WTC11 (cell line): ENCODE measurements at regions not wholly inside any gene's neighbourhood (a gene's known extent, or its start where the extent isn't known, plus 50 kb on each side); places are given as distances from the start of the nearest gene placed in this dataset.

Experiments used
- ATAC-seq: fragments of 200-7000 bp; cut with Tn5 transposase; 2 replicates; pipeline ENCODE4 v1.10.0; 2021; ENCODE audit warnings: mild to moderate bottlenecking, moderate library complexity
- CTCF ChIA-PET: fragments of 300-600 bp; sonication (Branson Sonifier 250); formaldehyde crosslinking; loops from one replicate; lab custom pipeline; 2021; ENCODE audit warnings: antibody characterized with exemption; lab: Charles Lee
- POLR2A ChIA-PET: fragments of 350-600 bp; sonication (Branson Sonifier 250); formaldehyde crosslinking; loops from one replicate; lab custom pipeline; 2021; ENCODE audit warnings: antibody characterized with exemption; lab: Charles Lee
- DNase-seq: peaks from one replicate; pipeline ENCODE4 v3.0.0; 2021; ENCODE audit warnings: low spot score
- H3K27ac Mint-ChIP-seq: 2 replicates; pipeline ENCODE4 v1.8.0; 2021; ENCODE audit warnings: mixed read lengths
- H3K27me3 Mint-ChIP-seq: 2 replicates; pipeline ENCODE4 v1.8.0; 2021; ENCODE audit warnings: low read depth, mild to moderate bottlenecking, moderate library complexity, mixed read lengths
- H3K36me3 Mint-ChIP-seq: 2 replicates; pipeline ENCODE4 v1.8.0; 2021; ENCODE audit warnings: mixed read lengths
- H3K4me1 Mint-ChIP-seq: 2 replicates; pipeline ENCODE4 v1.8.0; 2022; ENCODE audit warnings: mixed read lengths
- H3K4me3 Mint-ChIP-seq: 2 replicates; pipeline ENCODE4 v1.8.0; 2021; ENCODE audit warnings: mild to moderate bottlenecking, moderate library complexity, mixed read lengths
- H3K9me3 Mint-ChIP-seq: 2 replicates; pipeline ENCODE4 v1.8.0; 2021; ENCODE audit warnings: mixed read lengths
- ATF3 ChIP-seq: sonication (generic); formaldehyde crosslinking; conservative IDR thresholded peaks from 2 replicates; pipeline ENCODE4 v1.8.1; 2022; ENCODE audit warnings: mild to moderate bottlenecking, missing genetic modification reagents
- CBFB ChIP-seq: sonication (generic); formaldehyde crosslinking; IDR thresholded peaks from 2 replicates; pipeline ENCODE4 v1.8.1; 2022; ENCODE audit warnings: mild to moderate bottlenecking, low read depth, missing genetic modification reagents
- CREM ChIP-seq: sonication (generic); formaldehyde crosslinking; IDR thresholded peaks from 2 replicates; pipeline ENCODE4 v1.8.1; 2022; ENCODE audit warnings: mild to moderate bottlenecking, missing genetic modification reagents, moderate library complexity
- ELF4 ChIP-seq: sonication (generic); formaldehyde crosslinking; IDR thresholded peaks from 2 replicates; pipeline ENCODE4 v1.8.1; 2022; ENCODE audit warnings: low read depth, mild to moderate bottlenecking, moderate library complexity, missing genetic modification reagents
- ESRRA ChIP-seq: sonication (generic); formaldehyde crosslinking; IDR thresholded peaks from 2 replicates; pipeline ENCODE4 v1.8.1; 2022; ENCODE audit warnings: mild to moderate bottlenecking, missing genetic modification reagents, borderline replicate concordance
- ETV6 ChIP-seq: sonication (generic); formaldehyde crosslinking; IDR thresholded peaks from 2 replicates; pipeline ENCODE4 v1.8.1; 2022; ENCODE audit warnings: mild to moderate bottlenecking, missing genetic modification reagents
- FOXP1 ChIP-seq: sonication (generic); formaldehyde crosslinking; IDR thresholded peaks from 2 replicates; pipeline ENCODE4 v1.8.0; 2022; ENCODE audit warnings: missing genetic modification reagents, mild to moderate bottlenecking, moderate library complexity, borderline replicate concordance
- GRHL2 ChIP-seq: fragments of 250-450 bp; sonication (Bioruptor Pico); IDR thresholded peaks from 2 replicates; pipeline ENCODE4 v1.8.0; 2022; ENCODE audit warnings: mild to moderate bottlenecking, moderate library complexity; ENCODE audit not compliant: insufficient replicate concordance, severe bottlenecking
- MYBL2 ChIP-seq: sonication (generic); formaldehyde crosslinking; IDR thresholded peaks from 2 replicates; pipeline ENCODE4 v1.8.1; 2023; ENCODE audit warnings: mild to moderate bottlenecking, moderate library complexity, missing genetic modification reagents
- OVOL2 ChIP-seq: fragments of 250-450 bp; sonication (Bioruptor Pico); IDR thresholded peaks from 2 replicates; pipeline ENCODE4 v1.9.0; 2021; ENCODE audit warnings: mild to moderate bottlenecking, borderline replicate concordance
- SMAD3 ChIP-seq: sonication (generic); formaldehyde crosslinking; IDR thresholded peaks from 2 replicates; pipeline ENCODE4 v1.8.0; 2022; ENCODE audit warnings: missing genetic modification reagents, mild to moderate bottlenecking, borderline replicate concordance
- TCF7 ChIP-seq: sonication (generic); formaldehyde crosslinking; IDR thresholded peaks from 2 replicates; pipeline ENCODE4 v1.8.0; 2022; ENCODE audit warnings: mild to moderate bottlenecking, low read depth, missing genetic modification reagents, moderate library complexity
- TEAD4 ChIP-seq: sonication (generic); formaldehyde crosslinking; IDR thresholded peaks from 2 replicates; pipeline ENCODE4 v1.8.0; 2022; ENCODE audit warnings: mild to moderate bottlenecking, missing genetic modification reagents
- USF2 ChIP-seq: sonication (generic); formaldehyde crosslinking; IDR thresholded peaks from 2 replicates; pipeline ENCODE4 v1.8.1; 2023; ENCODE audit warnings: mild to moderate bottlenecking, missing genetic modification reagents, moderate library complexity
- ZNF138 ChIP-seq: sonication (generic); formaldehyde crosslinking; conservative IDR thresholded peaks from 2 replicates; pipeline ENCODE4 v1.8.1; 2022; ENCODE audit warnings: mild to moderate bottlenecking, moderate library complexity, missing genetic modification reagents
- ZNF219 ChIP-seq: sonication (generic); formaldehyde crosslinking; IDR thresholded peaks from 2 replicates; pipeline ENCODE4 v1.8.0; 2023; ENCODE audit warnings: missing genetic modification reagents, mild to moderate bottlenecking, borderline replicate concordance
- ZNF423 ChIP-seq: fragments of 250-450 bp; sonication (Bioruptor Pico); IDR thresholded peaks from 2 replicates; pipeline ENCODE4 v2.1.2; 2022; ENCODE audit warnings: mild to moderate bottlenecking, moderate library complexity
- TF ChIP-seq, protein P1 (sequence below): fragments of 200-600 bp; IDR thresholded peaks from 2 replicates; pipeline ENCODE4 v1.8.0; 2022; ENCODE audit warnings: antibody characterized with exemption
- TF ChIP-seq, protein P2 (sequence below): fragments of 250-450 bp; sonication (Bioruptor Pico); IDR thresholded peaks from 2 replicates; pipeline ENCODE4 v1.9.0; 2021; ENCODE audit warnings: mild to moderate bottlenecking, borderline replicate concordance
- TF ChIP-seq, protein P3 (sequence below): sonication (generic); formaldehyde crosslinking; IDR thresholded peaks from 2 replicates; pipeline ENCODE4 v1.8.1; 2023; ENCODE audit warnings: mild to moderate bottlenecking, missing genetic modification reagents, borderline replicate concordance
- TF ChIP-seq, protein P4 (sequence below): fragments of 250-450 bp; sonication (Bioruptor Pico); IDR thresholded peaks from 2 replicates; pipeline ENCODE4 v1.9.0; 2021; ENCODE audit warnings: mild to moderate bottlenecking
- TF ChIP-seq, protein P5 (sequence below): fragments of 250-450 bp; sonication (Bioruptor Pico); IDR thresholded peaks from 2 replicates; pipeline ENCODE4 v1.9.0; 2021; ENCODE audit warnings: moderate library complexity, mild to moderate bottlenecking, inconsistent platforms, borderline replicate concordance

GRCh38 chrX:142502441-142502840, 297.4 kb upstream of the MAGEC2 start (continued):
- TF ChIP-seq, protein P1, sequence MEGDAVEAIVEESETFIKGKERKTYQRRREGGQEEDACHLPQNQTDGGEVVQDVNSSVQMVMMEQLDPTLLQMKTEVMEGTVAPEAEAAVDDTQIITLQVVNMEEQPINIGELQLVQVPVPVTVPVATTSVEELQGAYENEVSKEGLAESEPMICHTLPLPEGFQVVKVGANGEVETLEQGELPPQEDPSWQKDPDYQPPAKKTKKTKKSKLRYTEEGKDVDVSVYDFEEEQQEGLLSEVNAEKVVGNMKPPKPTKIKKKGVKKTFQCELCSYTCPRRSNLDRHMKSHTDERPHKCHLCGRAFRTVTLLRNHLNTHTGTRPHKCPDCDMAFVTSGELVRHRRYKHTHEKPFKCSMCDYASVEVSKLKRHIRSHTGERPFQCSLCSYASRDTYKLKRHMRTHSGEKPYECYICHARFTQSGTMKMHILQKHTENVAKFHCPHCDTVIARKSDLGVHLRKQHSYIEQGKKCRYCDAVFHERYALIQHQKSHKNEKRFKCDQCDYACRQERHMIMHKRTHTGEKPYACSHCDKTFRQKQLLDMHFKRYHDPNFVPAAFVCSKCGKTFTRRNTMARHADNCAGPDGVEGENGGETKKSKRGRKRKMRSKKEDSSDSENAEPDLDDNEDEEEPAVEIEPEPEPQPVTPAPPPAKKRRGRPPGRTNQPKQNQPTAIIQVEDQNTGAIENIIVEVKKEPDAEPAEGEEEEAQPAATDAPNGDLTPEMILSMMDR = no peak
- TF ChIP-seq CBFB (CRISPR knock-in tag) (no peak), ETV6 (CRISPR knock-in tag) (no peak), OVOL2 (CRISPR knock-in tag) (no peak), ZNF138 (CRISPR knock-in tag) (no peak), GRHL2 (CRISPR knock-in tag) (no peak), CREM (CRISPR knock-in tag) (no peak), ZNF219 (CRISPR knock-in tag) (no peak), SMAD3 (no peak), MYBL2 (CRISPR knock-in tag) (no peak)
- TF ChIP-seq, protein P2, sequence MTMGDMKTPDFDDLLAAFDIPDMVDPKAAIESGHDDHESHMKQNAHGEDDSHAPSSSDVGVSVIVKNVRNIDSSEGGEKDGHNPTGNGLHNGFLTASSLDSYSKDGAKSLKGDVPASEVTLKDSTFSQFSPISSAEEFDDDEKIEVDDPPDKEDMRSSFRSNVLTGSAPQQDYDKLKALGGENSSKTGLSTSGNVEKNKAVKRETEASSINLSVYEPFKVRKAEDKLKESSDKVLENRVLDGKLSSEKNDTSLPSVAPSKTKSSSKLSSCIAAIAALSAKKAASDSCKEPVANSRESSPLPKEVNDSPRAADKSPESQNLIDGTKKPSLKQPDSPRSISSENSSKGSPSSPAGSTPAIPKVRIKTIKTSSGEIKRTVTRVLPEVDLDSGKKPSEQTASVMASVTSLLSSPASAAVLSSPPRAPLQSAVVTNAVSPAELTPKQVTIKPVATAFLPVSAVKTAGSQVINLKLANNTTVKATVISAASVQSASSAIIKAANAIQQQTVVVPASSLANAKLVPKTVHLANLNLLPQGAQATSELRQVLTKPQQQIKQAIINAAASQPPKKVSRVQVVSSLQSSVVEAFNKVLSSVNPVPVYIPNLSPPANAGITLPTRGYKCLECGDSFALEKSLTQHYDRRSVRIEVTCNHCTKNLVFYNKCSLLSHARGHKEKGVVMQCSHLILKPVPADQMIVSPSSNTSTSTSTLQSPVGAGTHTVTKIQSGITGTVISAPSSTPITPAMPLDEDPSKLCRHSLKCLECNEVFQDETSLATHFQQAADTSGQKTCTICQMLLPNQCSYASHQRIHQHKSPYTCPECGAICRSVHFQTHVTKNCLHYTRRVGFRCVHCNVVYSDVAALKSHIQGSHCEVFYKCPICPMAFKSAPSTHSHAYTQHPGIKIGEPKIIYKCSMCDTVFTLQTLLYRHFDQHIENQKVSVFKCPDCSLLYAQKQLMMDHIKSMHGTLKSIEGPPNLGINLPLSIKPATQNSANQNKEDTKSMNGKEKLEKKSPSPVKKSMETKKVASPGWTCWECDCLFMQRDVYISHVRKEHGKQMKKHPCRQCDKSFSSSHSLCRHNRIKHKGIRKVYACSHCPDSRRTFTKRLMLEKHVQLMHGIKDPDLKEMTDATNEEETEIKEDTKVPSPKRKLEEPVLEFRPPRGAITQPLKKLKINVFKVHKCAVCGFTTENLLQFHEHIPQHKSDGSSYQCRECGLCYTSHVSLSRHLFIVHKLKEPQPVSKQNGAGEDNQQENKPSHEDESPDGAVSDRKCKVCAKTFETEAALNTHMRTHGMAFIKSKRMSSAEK (CRISPR knock-in tag) = no peak

DNA sequence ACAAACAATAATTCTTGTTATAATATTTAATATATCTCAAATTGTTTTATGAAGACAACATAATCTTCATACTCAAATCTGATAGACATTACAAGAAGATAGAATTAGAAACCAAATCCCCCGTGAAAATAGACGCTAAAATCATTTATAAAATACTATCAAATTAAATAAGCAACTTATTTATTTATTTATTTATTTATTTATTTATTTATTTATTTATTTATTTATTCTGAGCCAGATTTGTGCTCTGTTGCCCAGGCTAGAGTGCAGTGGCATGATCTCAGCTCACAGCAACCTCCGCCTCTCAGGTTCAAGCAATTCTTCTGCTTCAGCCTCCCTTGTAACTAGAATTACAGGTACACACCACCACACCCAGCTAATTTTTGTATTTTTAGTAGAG, 294.9 kb upstream of the MAGEC2 start:
- no peak for ATAC-seq
- TF ChIP-seq ELF4 (no peak), CBFB (CRISPR knock-in tag) (no peak), ATF3 (CRISPR knock-in tag) (no peak), ZNF423 (no peak), FOXP1 (CRISPR knock-in tag) (no peak)
- TF ChIP-seq, all 79 proteins: peak for 0
- Mint-ChIP-seq H3K9me3 (peaks cover 19% of the 10 kb centered on the region; the same call in 1 of the 2 replicates), H3K27ac (no peak overlapping the region), H3K4me3 (no peak overlapping the region), H3K27me3 (no peaks in the 10 kb centered on the region), H3K36me3 (peaks cover 6% of the 10 kb centered on the region; the same call in 1 of the 2 replicates), H3K4me1 (no peaks in the 10 kb centered on the region)
- CTCF ChIA-PET = no interaction called here
- no peak for DNase-seq
- POLR2A ChIA-PET = no interaction called here

- ChIA-PET POLR2A (no interaction called here), CTCF (no interaction called here)
- ATAC-seq = no peak
- Mint-ChIP-seq H3K36me3 (no peaks in the 10 kb centered on the region), H3K4me1 (no peaks in the 10 kb centered on the region), H3K27ac (no peak overlapping the region), H3K4me3 (no peak overlapping the region), H3K27me3 (no peaks in the 10 kb centered on the region), H3K9me3 (peaks cover 9% of the 10 kb centered on the region)
- no peak for DNase-seq
- TF ChIP-seq, protein P3, sequence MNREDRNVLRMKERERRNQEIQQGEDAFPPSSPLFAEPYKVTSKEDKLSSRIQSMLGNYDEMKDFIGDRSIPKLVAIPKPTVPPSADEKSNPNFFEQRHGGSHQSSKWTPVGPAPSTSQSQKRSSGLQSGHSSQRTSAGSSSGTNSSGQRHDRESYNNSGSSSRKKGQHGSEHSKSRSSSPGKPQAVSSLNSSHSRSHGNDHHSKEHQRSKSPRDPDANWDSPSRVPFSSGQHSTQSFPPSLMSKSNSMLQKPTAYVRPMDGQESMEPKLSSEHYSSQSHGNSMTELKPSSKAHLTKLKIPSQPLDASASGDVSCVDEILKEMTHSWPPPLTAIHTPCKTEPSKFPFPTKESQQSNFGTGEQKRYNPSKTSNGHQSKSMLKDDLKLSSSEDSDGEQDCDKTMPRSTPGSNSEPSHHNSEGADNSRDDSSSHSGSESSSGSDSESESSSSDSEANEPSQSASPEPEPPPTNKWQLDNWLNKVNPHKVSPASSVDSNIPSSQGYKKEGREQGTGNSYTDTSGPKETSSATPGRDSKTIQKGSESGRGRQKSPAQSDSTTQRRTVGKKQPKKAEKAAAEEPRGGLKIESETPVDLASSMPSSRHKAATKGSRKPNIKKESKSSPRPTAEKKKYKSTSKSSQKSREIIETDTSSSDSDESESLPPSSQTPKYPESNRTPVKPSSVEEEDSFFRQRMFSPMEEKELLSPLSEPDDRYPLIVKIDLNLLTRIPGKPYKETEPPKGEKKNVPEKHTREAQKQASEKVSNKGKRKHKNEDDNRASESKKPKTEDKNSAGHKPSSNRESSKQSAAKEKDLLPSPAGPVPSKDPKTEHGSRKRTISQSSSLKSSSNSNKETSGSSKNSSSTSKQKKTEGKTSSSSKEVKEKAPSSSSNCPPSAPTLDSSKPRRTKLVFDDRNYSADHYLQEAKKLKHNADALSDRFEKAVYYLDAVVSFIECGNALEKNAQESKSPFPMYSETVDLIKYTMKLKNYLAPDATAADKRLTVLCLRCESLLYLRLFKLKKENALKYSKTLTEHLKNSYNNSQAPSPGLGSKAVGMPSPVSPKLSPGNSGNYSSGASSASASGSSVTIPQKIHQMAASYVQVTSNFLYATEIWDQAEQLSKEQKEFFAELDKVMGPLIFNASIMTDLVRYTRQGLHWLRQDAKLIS (CRISPR knock-in tag) = no peak
- no peak for TF ChIP-seq TCF7
- TF ChIP-seq, protein P4, sequence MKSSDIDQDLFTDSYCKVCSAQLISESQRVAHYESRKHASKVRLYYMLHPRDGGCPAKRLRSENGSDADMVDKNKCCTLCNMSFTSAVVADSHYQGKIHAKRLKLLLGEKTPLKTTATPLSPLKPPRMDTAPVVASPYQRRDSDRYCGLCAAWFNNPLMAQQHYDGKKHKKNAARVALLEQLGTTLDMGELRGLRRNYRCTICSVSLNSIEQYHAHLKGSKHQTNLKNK (CRISPR knock-in tag) = no peak
- TF ChIP-seq ESRRA (CRISPR knock-in tag) = no peak
- no peak for TF ChIP-seq USF2
- TF ChIP-seq, protein P5, sequence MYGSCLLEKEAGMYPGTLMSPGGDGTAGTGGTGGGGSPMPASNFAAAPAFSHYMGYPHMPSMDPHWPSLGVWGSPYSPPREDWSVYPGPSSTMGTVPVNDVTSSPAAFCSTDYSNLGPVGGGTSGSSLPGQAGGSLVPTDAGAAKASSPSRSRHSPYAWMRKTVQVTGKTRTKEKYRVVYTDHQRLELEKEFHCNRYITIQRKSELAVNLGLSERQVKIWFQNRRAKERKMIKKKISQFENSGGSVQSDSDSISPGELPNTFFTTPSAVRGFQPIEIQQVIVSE = no peak
- no peak for TF ChIP-seq TEAD4
Observed at GRCh38 chrX:142483965-142484364, 278.9 kb upstream of the MAGEC2 start.
